ENCODE measurements at regions not wholly inside any gene's neighbourhood (a gene's known extent, or its start where the extent isn't known, plus 50 kb on each side); places are given as distances from the start of the nearest gene placed in this dataset.

DNA sequence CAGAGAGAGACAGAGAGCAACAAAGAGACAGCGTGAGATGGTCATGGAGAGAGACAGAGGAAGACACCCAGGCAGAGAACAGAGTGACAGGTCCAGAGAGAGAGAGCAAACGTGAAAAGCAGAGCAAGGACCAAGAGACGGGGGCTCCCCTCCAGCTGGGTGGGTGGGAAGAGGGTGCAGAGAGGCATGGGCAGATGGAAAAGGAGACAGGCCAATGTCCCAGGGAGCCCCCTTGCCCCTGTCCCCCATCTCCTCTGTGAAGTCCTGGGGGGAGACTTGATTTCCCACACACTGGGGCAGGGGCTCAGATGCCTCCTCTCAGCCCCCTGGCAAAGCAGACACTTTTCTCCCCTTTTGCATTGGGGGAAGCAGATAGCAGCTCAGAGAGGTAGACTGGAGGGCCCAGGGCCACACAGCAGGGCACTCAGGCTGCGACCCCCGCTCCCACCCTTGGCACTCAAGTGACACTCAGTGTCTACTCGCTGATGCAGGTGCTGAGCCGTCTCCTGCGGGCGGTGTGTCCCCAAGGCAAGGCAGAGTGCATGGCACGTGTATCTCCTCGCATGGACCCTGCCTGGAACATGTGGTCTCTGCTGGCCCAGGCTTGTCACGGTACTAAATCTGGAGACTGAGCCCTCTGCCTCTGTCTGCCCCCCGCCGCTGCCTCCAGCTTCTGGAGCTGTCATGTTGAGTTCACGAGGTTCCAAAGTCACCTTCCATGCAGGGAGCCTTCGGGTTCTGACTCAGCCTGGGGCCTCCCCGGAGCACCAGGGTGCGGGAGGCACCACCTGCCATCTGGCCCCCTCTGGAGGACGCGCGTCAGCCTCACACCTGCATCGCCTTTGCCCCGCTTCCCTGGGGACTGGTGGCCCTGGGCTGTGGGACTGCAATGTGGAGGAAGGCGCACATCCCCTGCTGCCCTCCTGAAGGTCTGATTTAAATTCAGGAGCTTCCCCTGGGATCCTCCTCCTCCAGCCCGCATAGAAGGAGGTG lies 215.9 kb upstream of the GSE1 start:
- no peak for DNase-seq

DNA sequence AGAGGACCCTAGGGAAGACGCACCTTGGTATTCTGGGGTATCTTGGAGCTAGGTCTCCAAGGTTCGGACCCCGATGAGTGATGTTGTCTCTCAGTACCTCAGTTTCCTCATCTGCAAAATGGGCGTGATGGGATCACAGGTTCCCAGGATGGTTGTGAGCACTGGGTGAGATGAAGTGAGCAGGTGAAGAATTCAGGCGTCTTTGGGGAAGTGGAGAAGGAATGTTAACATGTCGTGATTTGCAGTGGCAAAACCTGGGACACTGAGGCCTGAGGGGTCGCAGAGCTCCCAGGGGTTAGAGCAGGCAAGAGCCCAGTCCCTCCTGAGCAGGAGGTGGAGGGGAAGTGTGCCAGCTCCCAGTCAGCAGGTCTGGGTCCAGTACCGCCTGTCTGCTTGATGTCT lies 215.1 kb upstream of the GSE1 start:
- no peak for DNase-seq

DNA sequence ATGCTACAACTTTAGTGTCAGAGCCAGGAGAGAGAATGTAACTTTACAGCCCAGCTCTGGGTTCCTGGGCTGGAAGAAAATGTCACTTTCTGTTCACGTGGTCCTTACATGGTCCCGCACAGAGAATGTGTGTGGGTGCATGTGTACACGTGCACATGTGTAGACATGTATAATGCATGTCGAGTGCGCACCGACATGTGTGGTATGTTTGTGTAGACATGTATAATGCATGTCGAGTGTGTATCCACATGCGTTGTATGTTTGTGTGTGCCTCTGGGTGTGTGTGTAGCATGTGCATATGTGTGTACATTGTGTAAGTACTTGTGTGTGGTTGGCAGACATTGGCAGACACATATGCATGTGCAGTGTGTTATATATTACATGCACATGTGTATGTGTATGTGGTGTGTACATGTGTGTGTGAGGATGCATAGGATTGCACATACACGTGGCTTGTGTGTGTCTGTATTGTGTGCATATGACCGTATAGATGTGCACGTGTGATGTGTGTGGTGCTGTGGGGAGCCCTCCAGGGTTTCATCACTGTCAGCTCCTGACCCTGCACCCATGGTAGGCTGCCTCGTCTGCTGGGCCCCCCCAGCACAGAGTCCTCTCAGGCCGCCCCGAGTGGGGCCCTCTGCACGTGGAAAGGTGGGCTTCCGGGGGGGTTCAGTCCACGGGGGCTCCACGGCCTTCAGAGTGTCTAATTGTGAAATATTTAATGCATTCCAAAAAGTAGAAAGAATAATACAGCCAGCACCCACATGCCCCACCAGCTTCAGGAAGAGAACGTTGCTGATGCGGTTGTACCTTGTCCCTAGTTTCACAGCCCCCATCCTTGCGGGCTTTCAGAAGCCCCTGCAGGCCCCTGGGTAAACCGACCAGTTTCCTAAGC lies 214.2 kb upstream of the GSE1 start:
- no peak for DNase-seq

DNA sequence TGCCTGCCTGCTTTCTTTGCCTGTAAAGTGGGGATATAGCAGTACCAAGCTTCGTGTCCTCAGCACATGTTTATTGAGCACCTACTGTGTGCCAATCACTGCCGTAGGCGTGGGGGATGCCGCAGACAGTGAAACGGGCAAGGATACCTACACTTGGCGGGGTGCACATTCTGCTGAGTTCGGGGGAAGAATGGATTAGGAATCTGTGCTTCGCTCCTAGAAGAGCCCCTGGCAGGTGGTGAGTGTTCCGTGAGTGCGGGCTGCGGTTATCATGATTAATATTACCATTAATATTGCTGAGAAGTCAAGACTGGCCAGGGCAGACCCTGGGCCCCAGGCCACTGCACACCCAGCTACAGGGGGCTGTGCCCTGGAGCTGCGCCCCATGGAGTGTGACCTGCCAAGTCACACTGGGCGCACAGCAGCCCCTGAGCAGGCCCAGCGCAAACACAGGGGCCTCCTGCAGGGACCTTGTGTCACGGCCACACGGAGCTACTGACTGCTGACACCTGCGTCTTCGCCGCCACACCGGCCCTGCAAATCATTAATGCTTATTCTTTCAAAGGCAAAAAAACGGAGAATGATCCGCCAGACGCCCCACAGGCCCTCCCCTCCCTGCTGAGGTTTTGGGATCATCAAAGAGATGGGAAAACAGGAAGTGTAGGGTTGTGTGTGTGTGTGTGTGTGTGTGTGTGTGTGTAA lies 213.4 kb upstream of the GSE1 start:
- no peak for DNase-seq

DNA sequence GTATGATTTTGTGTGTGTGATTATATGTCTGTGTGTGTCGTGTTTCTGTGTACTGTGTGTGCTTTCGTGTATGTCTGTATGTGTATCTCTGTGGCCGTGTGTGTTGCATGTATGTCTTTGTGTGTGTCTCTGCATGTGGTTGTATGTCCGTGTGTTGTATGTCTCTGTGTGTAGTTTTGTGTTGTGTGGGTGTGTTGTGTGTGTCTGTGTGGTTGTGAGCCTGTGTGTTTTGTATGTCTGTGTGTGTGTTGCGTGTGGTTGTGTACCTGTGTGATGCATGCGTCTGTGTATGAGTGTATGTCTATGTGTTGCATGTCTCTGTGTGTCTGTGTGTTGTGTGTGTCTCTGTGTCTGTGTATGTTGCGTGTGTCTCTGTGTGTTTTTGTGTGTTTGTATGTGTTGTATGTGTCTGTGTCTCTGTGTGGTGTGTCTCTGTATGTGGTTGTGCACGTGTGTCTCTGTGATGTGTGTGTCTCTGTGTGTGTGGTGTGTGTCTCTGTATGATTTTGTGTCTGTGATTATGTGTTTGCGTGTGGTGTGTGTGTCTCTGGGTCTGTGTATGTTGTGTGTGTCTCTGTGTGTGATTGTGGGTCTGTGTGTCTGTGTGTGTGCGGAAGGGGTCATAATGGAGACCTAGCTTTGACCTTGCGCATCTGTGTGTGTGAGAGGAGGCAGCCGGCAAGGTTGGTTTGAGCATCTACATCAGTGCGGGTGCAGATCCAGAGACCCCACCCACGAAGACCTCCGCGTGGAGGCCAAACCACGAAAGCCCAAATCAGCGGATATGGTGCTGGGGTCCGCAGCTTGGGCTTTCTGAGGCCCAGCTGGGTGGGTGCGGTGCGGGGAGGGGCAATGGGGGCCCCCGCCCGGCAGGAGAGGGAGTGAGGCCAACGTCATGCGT lies 212.6 kb upstream of the GSE1 start:
- DNase-seq = no peak

DNA sequence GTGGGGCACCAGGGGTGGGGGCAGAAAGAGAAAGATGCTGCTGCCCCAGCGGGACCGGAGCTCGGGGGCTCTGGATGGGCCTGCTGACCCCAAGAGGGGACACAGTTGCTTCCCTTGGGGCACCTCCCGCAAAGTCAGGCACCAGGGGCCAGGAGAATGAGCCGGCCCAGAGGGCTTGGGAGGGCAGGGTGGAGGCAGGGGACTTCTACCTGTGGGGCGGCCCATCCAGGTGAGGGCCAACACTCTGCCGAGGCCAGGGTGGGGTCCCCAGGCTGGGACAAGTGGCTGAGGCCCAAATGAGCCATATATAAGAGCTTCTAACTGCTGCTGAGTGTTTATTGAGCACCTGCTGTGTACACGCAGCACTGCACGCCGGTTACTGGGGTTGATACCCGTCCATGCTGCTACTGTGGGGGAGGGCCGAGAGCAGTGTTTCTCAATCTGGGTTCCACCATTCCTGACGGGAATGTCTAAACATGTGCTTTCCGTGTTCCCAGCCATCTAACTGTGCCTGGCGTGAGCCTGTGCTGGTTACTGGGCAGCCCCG lies 211.7 kb upstream of the GSE1 start:
- DNase-seq = no peak

DNA sequence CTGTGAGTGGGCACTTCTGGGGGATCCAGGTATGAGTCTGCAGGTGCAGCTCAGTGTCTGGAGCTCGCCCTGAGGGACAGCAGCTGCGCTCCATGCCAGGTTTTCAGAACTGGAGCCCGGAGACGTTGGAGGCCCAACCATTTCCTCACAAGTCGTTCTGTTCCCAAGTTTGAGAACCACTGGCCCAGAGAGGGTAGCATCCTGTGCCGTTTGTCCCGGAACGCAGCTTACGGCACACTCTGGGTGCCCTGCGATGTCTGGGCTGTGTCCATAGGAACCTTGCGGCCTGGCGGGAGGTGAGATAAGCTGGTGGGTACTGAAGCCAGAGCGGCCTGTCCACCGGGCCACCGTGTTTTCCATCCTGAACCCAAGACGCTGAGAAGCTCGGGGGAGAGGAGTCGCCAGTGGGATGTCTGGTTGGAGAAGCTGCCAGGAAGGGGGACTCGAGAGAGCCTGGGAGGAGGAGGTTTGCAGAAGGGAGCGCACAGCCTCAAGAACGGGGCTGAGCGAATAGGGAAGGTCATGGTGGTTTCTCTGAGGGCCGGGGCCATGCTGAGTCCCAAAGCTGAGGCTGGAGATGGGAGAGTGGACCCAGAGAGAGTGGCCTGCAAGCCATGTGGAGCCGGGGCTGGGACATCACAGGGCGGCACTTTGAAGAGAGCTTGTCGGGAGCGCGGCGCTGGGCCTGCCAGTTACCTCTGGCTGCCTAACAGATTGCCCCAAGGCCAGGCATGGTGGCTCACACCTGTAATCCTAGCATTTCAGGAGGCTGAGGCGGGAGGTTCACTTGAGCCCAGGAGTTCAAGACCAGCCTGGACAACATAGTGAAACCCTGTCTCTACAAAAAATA lies 211.0 kb upstream of the GSE1 start:
- no peak for DNase-seq

DNA sequence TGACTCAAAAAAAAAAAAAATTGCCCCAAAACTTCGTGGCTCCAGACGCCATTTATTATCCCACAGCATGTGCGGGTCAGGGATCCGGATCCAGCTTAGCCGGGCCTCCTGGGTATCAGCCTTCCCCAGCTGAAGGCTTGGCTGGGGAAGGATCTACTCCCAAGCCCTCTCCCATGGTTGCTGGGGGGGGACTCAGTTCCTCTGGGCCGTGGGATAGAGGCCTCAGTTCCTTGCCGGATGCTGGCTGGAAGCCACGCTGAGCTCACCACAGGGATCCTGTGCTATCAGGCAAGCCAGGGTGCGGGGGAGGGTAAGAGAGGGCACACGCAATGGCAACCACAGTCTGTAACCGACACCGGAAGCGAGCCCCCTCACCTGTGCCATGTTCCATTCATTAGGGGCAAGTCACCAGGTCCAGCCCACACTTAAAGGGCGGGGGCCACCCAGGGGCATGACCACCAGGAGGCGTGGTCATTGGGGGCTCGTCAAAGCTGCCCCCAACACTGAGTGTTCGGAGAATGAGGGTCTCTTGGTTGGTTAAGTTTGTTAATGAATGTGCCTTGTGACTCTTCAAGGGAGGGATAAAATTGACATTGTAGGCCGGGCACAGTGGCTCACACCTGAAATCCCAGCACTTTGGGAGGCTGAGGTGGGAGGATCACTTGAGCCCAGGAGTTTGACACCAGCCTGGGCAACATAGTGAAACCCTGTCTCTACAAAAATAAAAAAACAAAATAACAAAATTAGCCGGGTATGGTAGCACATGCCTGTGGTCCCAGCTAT lies 210.0 kb upstream of the GSE1 start:
- no peak for DNase-seq

DNA sequence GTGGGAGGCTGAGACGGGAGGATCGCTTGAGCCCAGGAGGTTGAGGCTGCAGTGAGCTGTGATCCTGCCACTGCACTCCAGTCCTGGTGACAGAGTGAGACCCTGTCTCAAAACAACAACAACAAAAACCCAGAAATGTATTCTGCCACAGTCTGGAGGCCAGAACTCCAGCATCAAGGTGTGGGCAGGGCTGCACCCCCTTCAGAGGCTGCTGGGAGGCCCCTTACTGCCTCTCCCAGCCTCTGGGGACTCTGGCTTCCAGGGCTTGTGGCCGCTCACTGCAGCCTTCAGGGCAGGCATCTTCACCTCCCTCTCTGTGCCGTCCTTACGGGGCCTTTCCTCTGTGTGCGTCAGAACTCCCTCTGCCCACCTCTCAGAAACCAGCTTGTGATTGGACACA lies 209.4 kb upstream of the GSE1 start:
- DNase-seq = no peak

DNA sequence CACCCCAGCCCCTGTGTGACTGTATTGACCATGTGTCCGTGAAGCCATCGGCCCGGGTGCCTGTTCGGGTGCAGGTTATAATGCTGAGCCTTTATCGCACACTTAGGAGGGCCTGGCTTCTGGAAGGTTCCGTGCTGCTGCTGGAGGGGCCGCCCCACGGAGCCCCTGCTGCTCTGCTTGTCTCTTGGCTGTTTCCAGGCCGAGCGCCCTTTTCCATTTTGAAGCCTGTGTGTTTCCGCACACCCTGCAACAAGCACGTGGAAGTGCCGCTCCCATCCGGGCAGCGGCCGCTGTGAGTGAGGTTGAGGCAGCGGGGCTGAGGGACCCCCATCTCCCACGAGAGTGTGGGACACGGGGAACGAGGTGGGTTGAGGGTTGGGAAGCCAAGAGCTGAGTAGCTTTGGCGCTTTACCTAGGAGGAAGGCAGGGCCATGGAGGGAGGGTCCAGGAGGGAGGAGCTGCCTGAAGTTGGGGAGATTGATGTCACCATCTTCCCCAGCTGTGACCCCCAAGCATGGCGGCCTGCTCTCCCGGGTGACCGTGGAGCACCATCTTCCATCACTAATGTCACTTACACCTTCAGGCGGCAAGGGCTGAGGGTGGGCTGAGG lies 200.1 kb upstream of the GSE1 start:
- DNase-seq = no peak

DNA sequence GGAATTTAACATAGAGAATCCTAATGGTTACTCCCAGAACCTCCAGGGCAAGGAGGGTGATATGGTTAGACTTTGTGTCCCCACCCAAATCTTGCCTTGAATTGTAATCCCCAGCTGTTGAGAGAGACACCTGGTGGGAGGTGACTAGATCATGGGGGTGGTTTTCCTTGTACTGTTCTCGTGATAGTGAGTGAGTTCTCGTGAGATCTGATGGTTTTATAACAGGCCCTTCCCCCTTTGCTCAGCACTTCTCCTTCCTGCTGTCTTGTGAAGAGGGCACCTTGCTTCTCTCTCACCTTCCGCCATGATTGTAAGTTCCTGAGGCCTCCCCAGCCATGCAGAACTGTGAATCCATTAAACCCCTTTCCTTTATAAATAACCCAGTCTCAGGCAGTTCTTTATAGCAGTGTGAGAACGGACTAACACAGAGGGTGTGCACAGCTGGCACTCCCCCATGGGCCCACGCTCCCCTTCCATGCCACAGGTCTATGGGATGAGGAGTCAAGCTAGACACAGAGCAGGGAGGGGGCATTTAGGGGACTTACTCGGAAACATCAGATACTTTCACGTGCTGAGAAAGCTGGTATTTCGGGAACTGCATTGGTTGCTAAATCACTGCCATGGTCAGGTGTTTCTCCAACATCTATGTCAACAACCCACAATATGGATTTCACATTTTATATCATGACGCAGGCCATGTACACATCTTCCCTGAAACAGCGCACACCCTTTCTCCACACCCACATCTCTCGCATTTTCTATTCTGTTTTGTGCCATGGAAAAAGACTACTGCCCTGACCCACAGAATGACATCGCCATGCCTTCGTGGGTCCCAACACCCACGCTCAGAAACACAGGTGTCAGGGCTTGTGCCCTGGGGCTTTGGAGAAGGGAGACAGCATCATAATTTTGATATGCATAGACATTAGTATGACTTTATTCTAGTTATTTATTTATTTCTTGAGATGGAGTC lies 199.1 kb upstream of the GSE1 start:
- DNase-seq = no peak

DNA sequence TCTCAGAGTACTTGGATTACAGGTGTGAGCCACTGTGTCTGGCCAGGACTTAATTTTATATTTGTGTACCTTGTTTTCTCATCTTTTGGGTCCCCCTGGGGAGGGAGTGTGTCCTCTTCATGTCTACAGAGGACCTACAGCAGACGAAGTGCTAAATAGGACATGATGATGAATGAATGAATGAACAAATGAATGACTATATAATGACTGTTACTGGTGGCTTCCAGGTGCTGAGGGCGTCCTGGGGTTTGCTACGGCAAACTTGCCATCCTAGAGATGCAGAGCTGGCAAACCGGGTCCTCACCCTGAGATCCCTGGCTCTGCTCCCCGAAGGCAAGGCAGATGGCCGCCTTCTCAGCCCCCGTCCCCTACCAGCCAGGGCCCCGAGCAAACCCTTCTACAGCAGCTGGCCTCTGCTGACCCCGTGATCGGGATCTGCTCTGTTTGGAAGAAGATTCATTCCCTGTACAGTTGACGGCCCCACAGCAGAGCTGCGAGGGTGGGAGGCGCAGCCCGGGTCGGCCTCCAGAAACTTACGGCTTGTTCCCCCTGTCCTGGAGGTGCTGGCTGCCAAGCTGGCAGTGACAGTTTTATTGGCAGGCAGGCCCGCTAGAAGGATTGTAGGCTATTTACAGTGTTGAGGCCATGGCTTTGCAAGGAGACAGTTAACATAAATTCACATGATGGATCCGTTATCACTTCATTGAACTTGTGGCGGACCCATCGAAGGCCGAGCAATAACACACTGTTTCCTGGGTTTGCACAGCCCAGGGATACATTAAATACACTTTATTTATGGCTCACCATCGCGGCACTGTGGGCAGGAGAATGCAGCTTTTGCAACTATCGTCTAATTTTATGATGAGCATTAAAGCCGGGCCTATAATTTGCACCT lies 197.7 kb upstream of the GSE1 start:
- DNase-seq = no peak

DNA sequence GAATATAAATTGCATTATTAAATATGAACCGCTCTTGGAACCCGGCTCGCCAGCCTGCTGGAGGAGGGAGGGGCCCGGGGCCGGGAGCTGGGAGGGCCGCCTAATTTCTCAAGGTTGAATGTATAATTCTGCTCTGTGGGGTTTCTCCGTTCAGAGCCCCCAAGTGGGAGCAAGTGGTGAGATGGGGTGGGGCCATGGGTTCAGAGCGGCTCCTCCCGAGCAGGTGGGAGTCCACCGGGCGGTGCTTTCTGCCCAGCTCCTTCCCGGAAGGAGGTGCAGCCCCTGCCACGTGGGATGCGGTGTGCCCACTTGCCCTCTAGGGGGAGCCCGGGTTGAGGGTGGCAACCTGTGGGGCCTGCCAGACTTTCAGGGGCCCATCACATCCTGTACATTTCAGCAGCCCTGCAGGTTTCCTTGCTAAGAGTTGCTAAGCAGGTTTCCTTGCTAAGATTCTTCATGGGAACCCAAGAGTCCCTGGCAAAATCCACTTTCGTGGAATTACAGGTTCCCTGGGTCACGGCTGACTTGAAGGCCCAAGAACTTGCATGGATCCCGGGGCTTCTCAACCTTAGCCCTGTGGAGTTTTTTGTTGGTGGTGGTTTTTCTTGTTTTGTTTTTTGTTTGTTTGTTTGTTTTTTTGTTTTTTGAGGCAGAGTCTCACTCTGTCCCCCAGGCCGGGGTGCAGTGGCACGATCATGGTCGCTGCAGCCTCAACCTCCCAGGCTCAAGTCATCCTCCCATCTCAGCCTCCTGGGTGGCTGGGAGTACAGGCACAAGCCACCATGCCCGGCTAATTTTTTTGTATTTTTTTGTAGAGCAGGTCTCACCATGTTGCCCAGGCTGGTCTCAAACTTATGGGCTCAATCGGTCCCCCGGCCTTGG lies 196.7 kb upstream of the GSE1 start:
- DNase-seq = no peak

DNA sequence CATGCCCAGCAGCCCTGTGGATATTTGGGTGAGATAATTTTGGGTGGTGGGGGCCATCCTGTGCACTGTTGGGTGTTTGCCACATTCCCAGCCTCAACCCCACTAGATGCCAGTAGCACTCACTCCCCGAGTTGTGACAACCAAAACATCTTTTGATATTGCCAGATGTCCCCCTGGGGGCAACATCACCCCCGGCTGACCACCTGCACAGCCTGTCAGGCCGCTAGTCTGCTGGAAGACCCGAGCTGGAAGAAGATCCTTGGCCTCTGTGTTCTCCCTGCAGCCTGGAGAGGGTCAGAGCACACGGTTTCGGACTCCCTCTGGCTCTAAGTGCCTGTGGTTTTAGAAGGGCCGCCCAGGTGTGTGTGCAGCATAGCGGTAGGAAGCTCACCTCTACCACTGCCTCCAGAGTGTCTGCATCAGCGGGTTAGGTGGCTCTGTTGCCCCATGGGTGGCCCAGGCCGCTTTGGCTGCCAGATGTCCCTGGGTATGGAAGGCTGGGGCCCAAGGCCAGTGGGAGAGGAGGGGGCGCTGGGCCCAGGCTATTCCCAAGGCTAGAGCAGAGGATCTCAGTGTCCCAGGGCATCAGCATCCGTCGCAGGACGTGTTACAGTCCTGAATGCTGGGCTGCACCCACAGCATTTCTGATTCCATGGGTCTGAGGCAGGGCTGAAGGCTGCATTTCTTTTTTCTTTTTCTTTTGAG lies 195.8 kb upstream of the GSE1 start:
- DNase-seq = no peak

DNA sequence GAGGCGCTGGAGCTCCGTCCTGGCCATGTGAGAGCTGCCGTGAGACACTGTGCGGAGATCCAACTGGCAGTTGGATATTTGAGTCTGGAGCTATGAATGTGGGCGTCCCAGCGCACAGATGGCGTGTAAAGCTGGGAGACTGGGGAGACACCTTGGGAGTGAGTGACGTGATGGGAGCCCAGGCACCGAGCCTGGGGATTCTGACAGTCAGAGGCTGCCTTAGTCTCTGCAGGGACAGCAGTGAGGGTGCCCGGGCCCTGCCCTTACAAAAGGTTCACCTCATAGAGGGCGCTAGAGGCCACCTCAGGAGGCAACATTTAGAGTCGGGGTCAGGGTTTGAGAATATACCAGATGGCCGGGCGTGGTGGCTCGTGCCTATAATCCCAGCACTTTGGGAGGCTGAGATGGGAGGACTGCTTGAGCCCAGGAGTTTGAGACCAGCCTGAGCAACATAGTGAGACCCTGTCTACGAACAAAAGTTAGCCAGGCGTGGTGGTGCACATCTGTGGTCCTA lies 194.1 kb upstream of the GSE1 start:
- DNase-seq = no peak
